K562 (cell line): ENCODE measurements at regions not wholly inside any gene's neighbourhood (a gene's known extent, or its start where the extent isn't known, plus 50 kb on each side); places are given as distances from the start of the nearest gene placed in this dataset.

Experiments used
- ATAC-seq: fragments of 200-7000 bp; cut with Tn5 transposase; 3 replicates; pipeline ENCODE4 v1.9.1; 2020; ENCODE audit warnings: moderate library complexity
- BruUV-seq: library from RNA; stranded (reverse); fragments of 400-500 nt; replicated peaks from 2 replicates; lab custom pipeline; 2021; lab: Mats Ljungman, UMichigan
- CTCF ChIA-PET: fragments of 300-600 bp; formaldehyde crosslinking; extraction: SDS; loops from one replicate; lab custom pipeline; 2021; ENCODE audit warnings: low intra/inter-chr PET ratio; lab: Yijun Ruan, JAX
- POLR2A ChIA-PET: fragments of 300-600, 350-650 bp; sonication (Branson Sonifier 250); formaldehyde crosslinking; extraction: SDS; loops from one replicate; lab custom pipeline; 2021; ENCODE audit warnings: antibody characterized with exemption, inconsistent platforms; lab: Yijun Ruan, JAX
- DNase-seq, 4 experiments: peaks; one replicate each; pipeline versions ENCODE4 v3.0.0 to v3.0.0-alpha.2; 2011 to 2018; ENCODE audit warnings: low spot score in 3 of 4, mixed read lengths in 3 of 4; ENCODE audit errors: extremely low read depth in 1 of 4
- FAIRE-seq: peaks from 2 replicates; lab custom pipeline; 2011; peaks lifted over from hg19 to GRCh38; lab: Jason Lieb, UNC
- H2AFZ ChIP-seq: 2 replicates; pipeline ENCODE4 v1.6.0; 2011; ENCODE audit warnings: low read depth, low read length, control low read depth, inconsistent platforms
- H3K27ac ChIP-seq: fragments of 200-600 bp; 3 replicates; pipeline ENCODE4 v1.8.0; 2011; ENCODE audit warnings: low read depth, mild to moderate bottlenecking, control low read depth, inconsistent platforms, low read length, moderate library complexity, mixed read lengths; ENCODE audit errors: extremely low read depth
- H3K27me3 ChIP-seq, 2 experiments: fragments of 300-600 bp in 1 of 2; 2 replicates in 1 of 2; 3 replicates in 1 of 2; pipeline versions ENCODE4 v1.6.0 to v1.8.0; 2011; ENCODE audit warnings: inconsistent platforms in 2 of 2, low read length in 2 of 2, mild to moderate bottlenecking in 1 of 2, mixed read lengths in 1 of 2, moderate library complexity in 1 of 2; ENCODE audit not compliant: control insufficient read depth in 2 of 2, insufficient read depth in 2 of 2
- H3K36me3 ChIP-seq: fragments of 300-600 bp; 3 replicates; pipeline ENCODE4 v1.8.0; 2011; ENCODE audit warnings: mild to moderate bottlenecking, low read length, inconsistent platforms; ENCODE audit not compliant: control insufficient read depth, insufficient read depth
- H3K4me1 ChIP-seq, 2 experiments: fragments of 200-600 bp in 1 of 2; replicated peaks in 1 of 2; 2 replicates in 1 of 2; 3 replicates in 1 of 2; pipeline versions ENCODE4 v1.5.1 to v1.8.0; 2011; ENCODE audit warnings: inconsistent platforms in 2 of 2, low read length in 2 of 2, mild to moderate bottlenecking in 1 of 2, mixed read lengths in 1 of 2, moderate library complexity in 1 of 2; ENCODE audit not compliant: control insufficient read depth in 2 of 2, insufficient read depth in 2 of 2
- H3K4me2 ChIP-seq: 2 replicates; pipeline ENCODE4 v1.6.1; 2011; ENCODE audit warnings: low read length, control low read depth, inconsistent platforms, mixed read lengths; ENCODE audit not compliant: insufficient read depth
- H3K4me3 ChIP-seq: fragments of 200-600 bp; sonication (generic), shearing (Covaris generic); 2 replicates; pipeline ENCODE4 v1.5.1; 2016; ENCODE audit warnings: control low read depth, inconsistent platforms
- H3K79me2 ChIP-seq: fragments of 200-600 bp; 3 replicates; pipeline ENCODE4 v1.8.0; 2011; ENCODE audit warnings: low read length, inconsistent platforms; ENCODE audit not compliant: control insufficient read depth, insufficient read depth
- H3K9ac ChIP-seq, 2 experiments: 2 replicates each; pipeline versions ENCODE4 v1.6.0 to v1.6.1; 2011; ENCODE audit warnings: low read depth in 2 of 2, low read length in 2 of 2, control low read depth in 1 of 2, inconsistent platforms in 1 of 2, mild to moderate bottlenecking in 1 of 2, mixed read lengths in 1 of 2; ENCODE audit not compliant: insufficient read depth in 1 of 2
- H3K9me1 ChIP-seq: one replicate; pipeline ENCODE4 v1.6.0; 2011; ENCODE audit warnings: inconsistent platforms, mild to moderate bottlenecking, low read length, moderate library complexity; ENCODE audit not compliant: control insufficient read depth, insufficient read depth
- H3K9me3 ChIP-seq: replicated peaks from 2 replicates; pipeline ENCODE4 v1.5.1; 2011; ENCODE audit warnings: low read depth, low read length, inconsistent platforms; ENCODE audit not compliant: control insufficient read depth, insufficient read depth
- H4K20me1 ChIP-seq: replicated peaks from 2 replicates; pipeline ENCODE4 v1.6.1; 2011; ENCODE audit warnings: low read length, inconsistent platforms, mixed read lengths; ENCODE audit not compliant: control insufficient read depth, insufficient read depth
- BRF1 ChIP-seq: IDR thresholded peaks from 3 replicates; pipeline ENCODE4 v1.6.1; 2011; ENCODE audit warnings: borderline replicate concordance, mild to moderate bottlenecking; ENCODE audit not compliant: insufficient read length; ENCODE audit errors: extremely low read depth
- CBX2 ChIP-seq: fragments of 200-600 bp; sonication (generic); IDR thresholded peaks from one replicate; pipeline ENCODE4 v1.6.1; 2012; ENCODE audit warnings: mild to moderate bottlenecking, low read length, inconsistent platforms; ENCODE audit not compliant: insufficient read depth, poor library complexity, severe bottlenecking
- DNMT1 ChIP-seq: fragments of 450-650 bp; IDR thresholded peaks from 2 replicates; pipeline ENCODE4 v1.6.1; 2016; ENCODE audit warnings: antibody characterized with exemption, mild to moderate bottlenecking
- ETS2 ChIP-seq: IDR thresholded peaks from 2 replicates; pipeline ENCODE4 v1.6.1; 2016; ENCODE audit warnings: borderline replicate concordance, missing genetic modification characterization, mild to moderate bottlenecking, moderate library complexity, missing compliant biosample characterization; ENCODE audit not compliant: poor library complexity, severe bottlenecking
- FOXO4 ChIP-seq: fragments of 450-650 bp; formaldehyde crosslinking; IDR thresholded peaks from 2 replicates; pipeline ENCODE4 v1.4.0; 2020; ENCODE audit warnings: mild to moderate bottlenecking, moderate library complexity
- HDGF ChIP-seq: fragments of 450-650 bp; IDR thresholded peaks from 2 replicates; pipeline ENCODE4 v1.6.1; 2016
- KHSRP ChIP-seq: fragments of 450-650 bp; IDR thresholded peaks from 2 replicates; pipeline ENCODE4 v1.6.1; 2017
- KLF16 ChIP-seq: IDR thresholded peaks from 2 replicates; pipeline ENCODE4 v1.6.1; 2016; ENCODE audit warnings: antibody characterized with exemption
- MAFF ChIP-seq: IDR thresholded peaks from 2 replicates; pipeline ENCODE4 v1.6.1; 2012; ENCODE audit warnings: low read length, improper control_type of control experiment
- PCBP2 ChIP-seq: fragments of 200-400 bp; formaldehyde crosslinking; IDR thresholded peaks from 2 replicates; pipeline ENCODE4 v1.6.1; 2018; ENCODE audit warnings: low read length, low read depth, mild to moderate bottlenecking, moderate library complexity; ENCODE audit not compliant: poor library complexity, severe bottlenecking
- POLR2A ChIP-seq: fragments of 450-650 bp; conservative IDR thresholded peaks from 2 replicates; pipeline ENCODE4 v1.6.1; 2016
- SMAD3 ChIP-seq: fragments of 450-650 bp; formaldehyde crosslinking; conservative IDR thresholded peaks from 2 replicates; pipeline ENCODE4 v1.4.0; 2020; ENCODE audit warnings: mild to moderate bottlenecking
- STAG1 ChIP-seq: sonication (generic); formaldehyde crosslinking; IDR thresholded peaks from 2 replicates; pipeline ENCODE4 v1.5.0; 2020; ENCODE audit warnings: missing genetic modification reagents, borderline replicate concordance
- WGBS: fragments of 100-300 bp; shearing (Covaris generic); methylation state at CpG from one replicate; pipeline ENCODE4 v1.1.6; 2016; ENCODE audit warnings: low coverage, mixed read lengths; ENCODE audit not compliant: insufficient coverage; ENCODE audit errors: missing lambda C conversion rate; 5-methylcytosine and 5-hydroxymethylcytosine counted together
- in situ Hi-C: fragments of 300-500 bp; cut with MboI; formaldehyde crosslinking; loops from 4 replicates; pipeline ENCODE4 v1.15.0; 2018; ENCODE audit warnings: inconsistent platforms, mixed read lengths
- intact Hi-C: fragments of 100-400 bp; cut with micrococcal nuclease; formaldehyde crosslinking; loops from 2 replicates; pipeline ENCODE4 v1.14.2; 2022
- TF ChIP-seq, protein P1 (sequence below): fragments of 250-450 bp; sonication (Bioruptor Pico); IDR thresholded peaks from 2 replicates; pipeline ENCODE4 v1.5.0; 2021; ENCODE audit warnings: mild to moderate bottlenecking, borderline replicate concordance
- TF ChIP-seq, protein P2 (sequence below): fragments of 450-650 bp; formaldehyde crosslinking; IDR thresholded peaks from 2 replicates; pipeline ENCODE4 v1.4.0; 2022; ENCODE audit warnings: mild to moderate bottlenecking, moderate library complexity

DNA sequence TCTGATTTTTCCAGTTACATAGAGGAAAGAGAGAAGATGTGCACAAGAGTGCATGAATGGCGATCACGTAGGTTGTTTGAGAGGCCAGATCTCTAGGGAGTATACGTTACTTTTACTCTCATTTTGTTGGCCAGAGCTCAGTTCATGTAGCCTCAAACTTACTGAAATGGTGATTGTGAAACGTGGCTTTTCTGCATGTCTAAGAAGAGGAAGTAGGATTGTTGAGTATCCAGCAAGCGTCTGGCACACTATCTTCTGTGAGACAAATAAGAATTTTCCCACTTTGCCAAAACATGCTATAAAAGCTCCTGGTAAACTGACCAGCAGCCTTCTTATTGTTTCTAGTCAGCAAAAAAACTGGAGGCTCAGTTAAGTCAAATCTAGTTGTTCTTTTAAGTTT is 264.5 kb upstream of the EMCN start:
- no peak overlapping the region for H2AFZ ChIP-seq
- TF ChIP-seq PCBP2: no peak
- no peak for TF ChIP-seq STAG1 (CRISPR knock-in tag)
- TF ChIP-seq SMAD3 (CRISPR knock-in tag): no peak
- no peak for TF ChIP-seq KHSRP
- TF ChIP-seq DNMT1: no peak
- no peak for TF ChIP-seq ETS2 (tag)
- no peak for TF ChIP-seq POLR2A
- no peak for TF ChIP-seq KLF16
- ChIA-PET CTCF (no interaction called here), POLR2A (no interaction called here)
- 0% methylated on average over 4 of the region's 5 CpGs for WGBS
- BruUV-seq: no TSS peak
- FAIRE-seq (no peak), DNase-seq (no peak), ATAC-seq (no peak)
- H3K9ac ChIP-seq: no peak overlapping the region
- in situ Hi-C loops (no loop called here), intact Hi-C loops (no loop called here)
- H3K27ac ChIP-seq: no peak overlapping the region
- no peaks in the 10 kb centered on the region for H3K27me3 ChIP-seq
- no peaks in the 10 kb centered on the region for H3K9me1 ChIP-seq
- no peak overlapping the region for H3K4me2 ChIP-seq
- H3K36me3 ChIP-seq: no peaks in the 10 kb centered on the region
- no peak overlapping the region for H3K4me3 ChIP-seq
- peaks cover 4% of the 10 kb centered on the region; the same call in 1 of the 2 replicates for H3K9me3 ChIP-seq
- H3K79me2 ChIP-seq: no peaks in the 10 kb centered on the region
- no peaks in the 10 kb centered on the region for H3K4me1 ChIP-seq
- H4K20me1 ChIP-seq: no peaks in the 10 kb centered on the region

- Histone ChIP-seq H3K9me1 (no peaks in the 10 kb centered on the region), H3K36me3 (no peaks in the 10 kb centered on the region), H2AFZ (no peak overlapping the region), H3K79me2 (no peaks in the 10 kb centered on the region), H3K27ac (no peak overlapping the region), H3K4me1 (no peaks in the 10 kb centered on the region), H3K27me3 (no peaks in the 10 kb centered on the region), H3K4me3 (no peak overlapping the region), H3K9ac (no peak overlapping the region), H4K20me1 (no peaks in the 10 kb centered on the region), H3K9me3 (peaks cover 4% of the 10 kb centered on the region; the same call in 1 of the 2 replicates), H3K4me2 (no peak overlapping the region)
- DNase-seq: no peak
- FAIRE-seq: no peak
- CTCF ChIA-PET: no interaction called here
- ATAC-seq: no peak
- TF ChIP-seq, protein P1, sequence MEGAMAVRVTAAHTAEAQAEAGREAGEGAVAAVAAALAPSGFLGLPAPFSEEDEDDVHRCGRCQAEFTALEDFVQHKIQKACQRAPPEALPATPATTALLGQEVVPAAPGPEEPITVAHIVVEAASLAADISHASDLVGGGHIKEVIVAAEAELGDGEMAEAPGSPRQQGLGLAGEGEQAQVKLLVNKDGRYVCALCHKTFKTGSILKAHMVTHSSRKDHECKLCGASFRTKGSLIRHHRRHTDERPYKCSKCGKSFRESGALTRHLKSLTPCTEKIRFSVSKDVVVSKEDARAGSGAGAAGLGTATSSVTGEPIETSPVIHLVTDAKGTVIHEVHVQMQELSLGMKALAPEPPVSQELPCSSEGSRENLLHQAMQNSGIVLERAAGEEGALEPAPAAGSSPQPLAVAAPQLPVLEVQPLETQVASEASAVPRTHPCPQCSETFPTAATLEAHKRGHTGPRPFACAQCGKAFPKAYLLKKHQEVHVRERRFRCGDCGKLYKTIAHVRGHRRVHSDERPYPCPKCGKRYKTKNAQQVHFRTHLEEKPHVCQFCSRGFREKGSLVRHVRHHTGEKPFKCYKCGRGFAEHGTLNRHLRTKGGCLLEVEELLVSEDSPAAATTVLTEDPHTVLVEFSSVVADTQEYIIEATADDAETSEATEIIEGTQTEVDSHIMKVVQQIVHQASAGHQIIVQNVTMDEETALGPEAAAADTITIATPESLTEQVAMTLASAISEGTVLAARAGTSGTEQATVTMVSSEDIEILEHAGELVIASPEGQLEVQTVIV (CRISPR knock-in tag): no peak
- TF ChIP-seq MAFF (no peak), FOXO4 (CRISPR knock-in tag) (no peak), CBX2 (no peak), BRF1 (no peak), HDGF (no peak)
- TF ChIP-seq, protein P2, sequence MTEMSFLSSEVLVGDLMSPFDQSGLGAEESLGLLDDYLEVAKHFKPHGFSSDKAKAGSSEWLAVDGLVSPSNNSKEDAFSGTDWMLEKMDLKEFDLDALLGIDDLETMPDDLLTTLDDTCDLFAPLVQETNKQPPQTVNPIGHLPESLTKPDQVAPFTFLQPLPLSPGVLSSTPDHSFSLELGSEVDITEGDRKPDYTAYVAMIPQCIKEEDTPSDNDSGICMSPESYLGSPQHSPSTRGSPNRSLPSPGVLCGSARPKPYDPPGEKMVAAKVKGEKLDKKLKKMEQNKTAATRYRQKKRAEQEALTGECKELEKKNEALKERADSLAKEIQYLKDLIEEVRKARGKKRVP (CRISPR knock-in tag): no peak
- intact Hi-C loops: no loop called here
- BruUV-seq: no TSS peak
- POLR2A ChIA-PET: no interaction called here
- in situ Hi-C loops: no loop called here
Measured at GRCh38 chr4:100781435-100781834, 263.6 kb upstream of the EMCN start.
